ENCODE measurements at regions not wholly inside any gene's neighbourhood (a gene's known extent, or its start where the extent isn't known, plus 50 kb on each side); places are given as distances from the start of the nearest gene placed in this dataset.

GRCh38 chr14:82641050-82641540 lies 1107.4 kb upstream of the SEL1L start:
- intact Hi-C loops (cut with DNase I): no loop called here
- DNase-seq: no peak
- Histone ChIP-seq H3K27ac (no peak overlapping the region), H3K9me3 (replicated peaks in 1 of 3) (peaks cover 0 to 5% (median 0%) of the 10 kb centered on the region in 3 donors), H3K4me1 (replicated peaks in 1 of 2) (no peaks in the 10 kb centered on the region), H3K4me3 (no peak overlapping the region), H3K36me3 (replicated peaks in 1 of 2) (no peaks in the 10 kb centered on the region), H3K27me3 (no peaks in the 10 kb centered on the region)
- WGBS, 4 donors: 57 to 88% (median 76%) methylated on average over 1 of the region's 1 CpG
- no peak for TF ChIP-seq POLR2A (IDR thresholded peaks at IDR 0.05)
- TF ChIP-seq, protein P1, sequence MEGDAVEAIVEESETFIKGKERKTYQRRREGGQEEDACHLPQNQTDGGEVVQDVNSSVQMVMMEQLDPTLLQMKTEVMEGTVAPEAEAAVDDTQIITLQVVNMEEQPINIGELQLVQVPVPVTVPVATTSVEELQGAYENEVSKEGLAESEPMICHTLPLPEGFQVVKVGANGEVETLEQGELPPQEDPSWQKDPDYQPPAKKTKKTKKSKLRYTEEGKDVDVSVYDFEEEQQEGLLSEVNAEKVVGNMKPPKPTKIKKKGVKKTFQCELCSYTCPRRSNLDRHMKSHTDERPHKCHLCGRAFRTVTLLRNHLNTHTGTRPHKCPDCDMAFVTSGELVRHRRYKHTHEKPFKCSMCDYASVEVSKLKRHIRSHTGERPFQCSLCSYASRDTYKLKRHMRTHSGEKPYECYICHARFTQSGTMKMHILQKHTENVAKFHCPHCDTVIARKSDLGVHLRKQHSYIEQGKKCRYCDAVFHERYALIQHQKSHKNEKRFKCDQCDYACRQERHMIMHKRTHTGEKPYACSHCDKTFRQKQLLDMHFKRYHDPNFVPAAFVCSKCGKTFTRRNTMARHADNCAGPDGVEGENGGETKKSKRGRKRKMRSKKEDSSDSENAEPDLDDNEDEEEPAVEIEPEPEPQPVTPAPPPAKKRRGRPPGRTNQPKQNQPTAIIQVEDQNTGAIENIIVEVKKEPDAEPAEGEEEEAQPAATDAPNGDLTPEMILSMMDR (IDR thresholded peaks at IDR 0.05): no peak

- no peak for TF ChIP-seq POLR2A (IDR thresholded peaks at IDR 0.05)
- TF ChIP-seq, protein P1 (IDR thresholded peaks at IDR 0.05): no peak
- DNase-seq: peak in 1 of 7 donors; percentile 40
- Histone ChIP-seq H3K27ac (no peak overlapping the region), H3K27me3 (no peaks in the 10 kb centered on the region), H3K4me1 (replicated peaks in 1 of 2) (no peaks in the 10 kb centered on the region), H3K36me3 (replicated peaks in 1 of 2) (no peaks in the 10 kb centered on the region), H3K9me3 (replicated peaks in 1 of 3) (peaks cover 0 to 5% (median 0%) of the 10 kb centered on the region in 3 donors), H3K4me3 (no peak overlapping the region)
- 77 to 91% (median 85%) methylated on average over 15 of the region's 15 CpGs for WGBS, 4 donors
- intact Hi-C loops (cut with DNase I): no loop called here
Measured at GRCh38 chr14:82642425-82642824, 1108.8 kb upstream of the SEL1L start.

- intact Hi-C loops (cut with DNase I): no loop called here
- Histone ChIP-seq H3K36me3 (replicated peaks in 1 of 2) (no peaks in the 10 kb centered on the region), H3K9me3 (replicated peaks in 1 of 3) (peaks cover 0 to 5% (median 0%) of the 10 kb centered on the region in 3 donors), H3K27ac (no peak overlapping the region), H3K4me3 (no peak overlapping the region), H3K4me1 (replicated peaks in 1 of 2) (no peaks in the 10 kb centered on the region), H3K27me3 (no peaks in the 10 kb centered on the region)
- 74 to 77% (median 76%) methylated on average over 5 of the region's 5 CpGs for WGBS, 4 donors
- TF ChIP-seq, protein P1 (IDR thresholded peaks at IDR 0.05): no peak
- TF ChIP-seq POLR2A (IDR thresholded peaks at IDR 0.05): no peak
- no peak for DNase-seq
Measured at GRCh38 chr14:82647088-82647810, 1113.6 kb upstream of the SEL1L start.

GRCh38 chr14:82655770-82656169 lies 1122.1 kb upstream of the SEL1L start:
- Histone ChIP-seq H3K9me3 (replicated peaks in 1 of 3) (no peaks in the 10 kb centered on the region), H3K4me3 (no peak overlapping the region), H3K4me1 (replicated peaks in 1 of 2) (no peaks in the 10 kb centered on the region), H3K27ac (no peak overlapping the region), H3K27me3 (no peaks in the 10 kb centered on the region), H3K36me3 (replicated peaks in 1 of 2) (no peaks in the 10 kb centered on the region)
- no peak for TF ChIP-seq POLR2A (IDR thresholded peaks at IDR 0.05)
- TF ChIP-seq, protein P1 (IDR thresholded peaks at IDR 0.05): no peak
- DNase-seq: no peak
- intact Hi-C loops (cut with DNase I): no loop called here
- 69 to 79% (median 72%) methylated on average over 1 of the region's 1 CpG for WGBS, 4 donors
